ENCODE measurements at regions not wholly inside any gene's neighbourhood (a gene's known extent, or its start where the extent isn't known, plus 50 kb on each side); places are given as distances from the start of the nearest gene placed in this dataset.

- TF ChIP-seq EZH2 (IDR thresholded peaks at IDR 0.05; ENCODE audit: insufficient read depth, poor library complexity, severe bottlenecking) = no peak
- no peak for TF ChIP-seq EZH2phosphoT487 (IDR thresholded peaks at IDR 0.05; ENCODE audit: insufficient read depth, low read depth)
Observed at GRCh38 chr6:14258695-14259593, 141.4 kb downstream of the CD83 start.

All from GM23248 (cell line).